NOMO-1 (cell line): ENCODE measurements at regions not wholly inside any gene's neighbourhood (a gene's known extent, or its start where the extent isn't known, plus 50 kb on each side); places are given as distances from the start of the nearest gene placed in this dataset.

Experiments
- DNase-seq, 2 experiments: peaks; one replicate each; lab custom pipeline; 2025; ENCODE audit not compliant: unreplicated experiment in 2 of 2; lab: John Stamatoyannopoulos, UW

DNA sequence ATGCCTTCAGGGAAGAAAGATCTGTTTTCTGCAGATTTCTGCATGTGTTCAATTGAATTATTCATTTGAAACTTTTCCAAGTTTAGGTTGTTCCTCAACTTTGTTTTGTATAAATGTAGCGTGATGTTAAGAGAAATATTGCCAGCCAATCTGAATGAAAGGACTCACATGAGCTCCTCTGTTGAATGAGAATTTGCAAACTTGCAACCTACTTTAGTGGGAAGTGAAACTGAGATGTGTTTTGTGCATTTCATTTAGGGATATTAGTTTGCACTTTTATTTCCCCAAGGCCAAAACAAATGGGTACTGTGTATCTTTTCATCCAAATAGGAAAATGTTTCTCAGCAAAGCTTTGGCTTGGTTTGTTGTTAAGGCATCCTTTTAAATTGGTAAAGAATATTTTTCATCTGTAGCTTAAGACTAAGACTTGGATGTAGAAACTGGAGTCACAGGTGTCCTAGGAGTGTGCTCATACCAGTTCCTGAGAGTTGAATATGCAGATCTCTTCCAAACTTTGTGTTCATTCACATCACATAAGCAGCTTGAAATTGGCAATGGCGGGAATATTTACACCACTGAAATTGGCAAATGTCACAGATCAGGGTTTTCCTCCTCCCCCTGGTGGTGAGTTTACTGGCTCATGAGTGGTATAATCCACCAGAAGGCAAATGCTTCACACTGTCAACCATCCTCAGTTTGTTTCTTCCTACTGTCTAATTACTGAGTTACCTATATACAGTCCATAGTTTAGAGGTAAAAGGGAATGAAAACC lies 193.6 kb upstream of the BANK1 start:
- peak; percentile 13 to 61 for DNase-seq

DNA sequence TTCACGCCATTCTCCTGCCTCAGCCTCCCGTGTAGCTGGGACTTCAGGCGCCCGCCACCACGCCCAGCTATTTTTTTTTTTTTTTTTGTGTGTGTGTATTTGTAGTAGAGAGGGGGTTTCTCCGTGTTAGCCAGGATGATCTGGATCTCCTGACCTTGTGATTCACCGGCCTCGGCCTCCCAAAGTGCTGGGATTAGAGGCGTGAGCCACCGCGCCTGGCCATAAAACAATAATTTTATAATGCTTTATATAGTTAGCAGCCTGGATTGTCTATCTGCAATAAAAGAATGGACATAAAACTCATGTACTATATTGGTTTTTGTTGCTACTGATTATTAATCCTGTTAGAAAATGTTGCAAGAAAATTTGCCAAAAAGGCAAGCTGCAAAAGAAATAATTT lies 195.9 kb upstream of the BANK1 start:
- DNase-seq: no peak

DNA sequence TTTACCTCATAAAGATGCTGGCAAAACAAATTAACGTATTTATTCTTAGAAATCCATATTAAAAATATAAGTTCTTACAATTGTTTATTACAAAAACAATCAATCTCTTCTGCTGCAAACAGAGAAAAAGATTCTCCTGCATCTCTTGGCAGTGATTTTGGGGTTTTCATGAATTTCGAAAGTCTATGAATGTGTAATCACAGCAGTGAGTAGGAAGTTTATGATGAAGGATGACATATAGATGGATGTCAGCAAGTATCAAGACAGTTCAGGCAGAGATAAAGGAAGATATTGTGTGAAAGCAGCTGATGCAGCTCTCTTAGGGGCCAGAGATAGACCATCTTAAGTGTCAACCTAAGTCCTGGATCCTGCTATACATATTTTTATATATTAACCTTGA lies 196.9 kb upstream of the BANK1 start:
- no peak for DNase-seq

DNA sequence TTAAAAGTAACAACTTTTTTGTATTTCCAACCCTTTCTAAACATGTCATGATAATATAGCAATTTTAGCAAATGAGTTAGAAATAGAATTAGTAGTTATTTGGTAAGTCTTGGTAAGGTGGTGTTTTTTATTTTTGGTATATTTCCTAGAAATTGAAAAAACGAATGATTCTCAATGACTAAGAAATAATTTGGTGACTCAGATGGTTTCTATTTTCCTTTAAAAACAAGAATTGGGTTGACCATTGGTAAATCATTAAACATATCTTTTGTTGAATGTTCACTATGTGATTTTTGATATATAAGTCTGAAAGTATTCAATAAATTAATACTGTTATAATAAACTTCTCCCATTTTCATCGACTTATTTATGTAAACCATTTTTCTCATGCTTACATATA lies 206.2 kb upstream of the BANK1 start:
- no peak for DNase-seq

DNA sequence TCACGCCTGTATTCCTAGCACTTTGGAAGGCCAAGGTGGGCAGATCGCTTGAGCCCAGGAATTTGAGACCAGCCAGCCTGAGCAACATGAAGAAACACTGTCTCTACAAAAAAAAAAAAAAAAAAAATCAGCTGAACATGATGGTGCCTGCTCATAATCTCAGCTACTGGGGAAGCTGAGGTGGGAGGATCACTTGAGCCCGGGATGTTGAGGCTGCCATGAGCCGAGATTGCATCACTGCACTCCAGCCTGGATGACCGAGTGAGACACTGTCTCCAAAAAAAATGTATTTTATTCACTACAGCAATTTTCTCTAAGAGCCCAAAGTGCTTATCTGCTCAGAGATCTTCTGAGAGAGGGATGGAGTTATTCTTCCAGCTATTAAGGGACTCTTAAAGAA lies 215.8 kb upstream of the PPP3CA start:
- no peak for DNase-seq

DNA sequence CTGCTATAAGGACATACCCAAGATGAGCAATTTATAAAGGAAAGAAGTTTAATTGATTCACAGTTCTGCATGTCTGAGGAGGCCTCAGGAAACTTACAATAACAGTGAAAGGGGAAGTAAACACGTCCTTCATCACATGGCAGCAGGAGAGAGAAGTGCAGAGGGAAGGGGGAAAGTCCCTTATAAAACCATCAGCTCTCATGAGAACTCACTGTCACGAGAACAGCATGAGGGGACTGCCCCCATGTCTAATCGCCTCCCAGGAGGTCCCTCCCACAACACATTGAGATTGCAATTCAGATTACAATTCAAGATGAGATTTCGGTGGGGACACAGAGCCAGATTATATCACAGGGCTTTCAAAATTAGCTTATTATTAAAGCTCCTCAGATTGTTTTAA lies 209.5 kb upstream of the PPP3CA start:
- no peak for DNase-seq

DNA sequence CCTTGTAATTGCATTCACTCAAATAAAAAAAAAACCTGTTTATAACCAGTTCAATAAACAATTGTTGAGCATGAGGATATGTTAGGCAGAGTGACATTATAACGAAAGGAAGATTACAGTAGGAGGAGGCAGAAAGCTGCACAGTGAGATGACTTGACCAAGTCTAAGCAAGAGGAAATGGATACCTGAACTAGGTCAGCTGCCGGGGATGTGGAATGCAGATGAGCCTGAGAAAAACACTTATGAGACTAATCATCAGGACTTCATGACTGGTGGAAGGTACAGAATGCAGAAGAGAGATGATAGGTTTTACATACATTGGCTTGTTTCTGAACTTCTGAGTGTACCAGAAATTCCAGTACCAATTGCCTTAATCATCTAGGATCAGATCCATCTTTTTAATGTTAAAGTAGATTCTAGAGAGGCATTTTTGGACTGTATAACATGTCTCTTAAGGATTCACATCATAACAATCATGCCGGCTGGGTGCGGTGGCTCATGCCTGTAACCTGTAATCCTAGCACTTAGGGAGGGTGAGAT lies 208.1 kb upstream of the PPP3CA start:
- DNase-seq: no peak

DNA sequence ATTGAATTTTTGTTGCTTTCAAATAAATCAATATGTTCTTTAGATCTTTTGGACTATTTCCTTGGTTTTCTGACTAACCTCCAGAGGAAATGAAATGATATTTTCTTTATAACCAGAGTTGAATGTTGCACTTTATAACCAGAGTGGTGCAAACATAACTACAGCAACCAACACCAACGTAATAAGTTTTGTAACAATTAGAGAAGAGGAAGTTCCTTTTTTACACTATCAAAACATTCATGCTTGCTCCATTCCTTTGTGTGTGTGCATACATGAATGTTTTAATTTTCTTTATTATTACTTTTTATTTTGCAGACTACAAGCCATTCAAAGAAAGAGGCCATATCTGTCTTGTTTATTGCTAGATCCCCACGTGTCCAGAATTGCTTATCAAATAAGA lies 193.0 kb upstream of the PPP3CA start:
- peak; percentile 41 to 67 for DNase-seq

DNA sequence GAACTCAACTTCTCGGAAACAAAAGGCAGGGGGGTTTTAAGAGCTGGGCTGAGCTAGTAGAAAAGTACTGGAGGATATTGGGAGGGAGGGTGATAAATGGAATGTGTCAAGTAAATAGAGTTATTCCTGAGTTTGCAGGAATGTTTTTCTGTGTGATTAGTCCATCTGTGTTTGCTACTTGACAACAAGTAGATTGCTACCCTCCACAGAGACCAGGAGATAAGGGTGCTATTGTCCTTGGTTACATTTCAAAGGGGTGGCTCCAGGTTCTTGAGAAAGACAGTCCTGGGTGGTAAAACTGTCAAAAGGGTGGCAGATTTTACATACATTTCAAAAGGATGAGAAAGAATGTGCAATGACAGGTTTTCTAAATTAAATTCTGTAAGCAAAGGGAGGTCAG lies 181.2 kb upstream of the PPP3CA start:
- DNase-seq: no peak

DNA sequence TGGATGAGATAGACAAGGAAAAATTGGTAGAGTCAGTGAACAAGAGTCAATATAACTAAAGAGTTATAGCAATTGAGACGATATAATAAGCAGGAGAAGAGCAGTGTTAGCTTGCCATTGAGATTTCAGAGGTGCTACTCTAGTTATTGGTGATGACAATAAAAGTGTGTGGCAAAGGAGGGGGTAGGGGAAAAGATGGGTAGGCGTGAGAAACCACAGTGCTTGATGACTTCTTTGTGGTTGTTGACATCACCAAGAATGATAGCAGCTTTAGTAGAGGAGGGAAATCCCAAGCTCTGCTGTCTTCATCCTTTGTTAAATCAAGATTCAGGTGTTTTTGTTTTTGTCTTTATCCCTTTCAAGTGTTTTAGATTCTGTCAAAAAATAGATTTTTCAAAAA lies 179.9 kb upstream of the PPP3CA start:
- DNase-seq: no peak

DNA sequence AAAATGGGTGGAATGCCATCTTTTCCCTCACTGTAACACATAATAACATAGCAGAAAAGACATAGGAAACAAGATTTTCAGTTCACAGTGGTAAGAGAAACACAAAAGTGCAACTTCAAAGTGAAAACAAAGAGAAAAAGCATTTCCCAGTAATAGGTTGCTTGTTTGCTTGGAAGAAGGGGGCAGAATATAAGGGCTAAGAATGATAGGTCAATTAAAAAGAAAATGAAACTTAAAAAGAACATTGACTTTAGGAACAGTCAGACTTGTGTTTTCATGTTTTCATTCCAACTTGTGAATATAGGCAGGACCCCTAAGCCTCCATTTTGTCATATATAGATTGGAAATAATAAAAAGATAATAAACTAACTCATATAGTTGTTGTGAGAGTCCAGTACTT lies 168.2 kb upstream of the PPP3CA start:
- no peak for DNase-seq

DNA sequence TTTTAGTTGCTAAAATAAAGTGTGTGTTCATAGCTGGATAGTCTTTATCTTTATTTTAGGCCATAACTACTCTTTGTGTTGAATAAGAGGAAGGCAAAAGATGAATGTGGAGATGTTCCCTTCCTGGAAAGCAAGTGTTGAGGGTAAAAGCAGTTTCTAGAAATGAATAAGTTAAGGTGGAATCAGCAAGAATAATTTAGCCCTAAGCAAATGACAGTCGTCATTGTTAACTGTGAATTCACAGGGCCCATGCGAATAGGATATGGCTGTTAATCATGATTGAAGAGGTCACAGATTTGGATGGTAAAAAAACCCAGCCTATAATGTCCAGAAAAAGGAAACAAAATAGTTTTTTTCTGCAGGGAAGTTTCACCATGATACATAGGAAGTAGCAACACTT lies 167.8 kb upstream of the PPP3CA start:
- no peak for DNase-seq

DNA sequence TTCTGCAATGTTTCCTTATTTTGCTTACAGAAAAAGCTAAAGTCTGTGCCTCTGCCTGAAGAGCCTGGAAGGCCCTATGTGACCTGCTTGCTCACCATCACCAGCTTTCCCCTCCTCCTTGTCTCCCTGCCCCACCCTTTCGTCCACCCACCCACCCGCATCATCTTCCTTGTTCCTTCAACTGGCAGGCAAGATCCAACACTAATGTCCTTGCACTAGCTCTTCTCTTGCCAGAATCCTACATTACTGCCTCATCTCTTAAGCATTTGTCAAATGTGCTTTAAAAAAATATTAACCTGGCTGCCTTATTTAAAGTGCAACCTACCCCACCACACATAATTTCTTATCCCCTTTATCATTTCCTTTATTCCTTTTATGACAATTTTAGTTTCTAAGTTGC lies 165.1 kb upstream of the PPP3CA start:
- DNase-seq: no peak

DNA sequence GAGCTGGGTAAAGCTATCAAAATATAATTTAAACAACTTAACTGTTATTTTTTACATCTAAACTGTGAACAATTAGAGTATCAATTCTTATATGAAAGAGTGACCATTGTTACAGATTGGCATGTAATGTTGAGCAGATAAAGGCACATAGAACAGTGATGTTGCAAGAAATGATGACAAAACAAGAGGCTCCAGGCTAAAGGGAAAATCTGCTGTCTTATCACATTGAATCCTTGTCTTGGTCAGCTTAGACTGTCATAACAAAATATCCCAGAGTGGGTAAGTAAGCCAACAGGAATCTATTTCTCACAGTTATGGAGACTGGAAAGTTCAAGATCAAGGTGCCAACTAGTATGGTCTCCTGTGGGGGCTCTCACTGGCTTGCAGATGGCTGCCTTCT lies 154.1 kb upstream of the PPP3CA start:
- no peak for DNase-seq

DNA sequence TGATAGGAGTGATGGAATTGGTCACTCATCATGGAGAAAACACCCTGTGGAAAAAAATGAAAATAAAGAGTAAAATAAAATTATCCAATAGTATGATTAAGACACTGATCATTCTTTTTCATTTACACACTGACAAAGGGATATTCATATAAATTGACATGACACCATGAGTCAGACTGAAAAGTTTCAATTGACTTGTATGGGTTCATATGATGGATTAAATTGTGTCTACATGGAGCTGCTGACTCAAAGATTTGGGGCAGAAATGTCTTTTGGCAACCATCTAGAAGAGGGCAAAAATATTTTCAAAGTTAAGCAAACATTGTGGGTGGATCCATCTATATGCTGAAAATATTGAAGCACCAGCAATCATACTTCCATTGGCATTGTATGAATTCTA lies 153.4 kb upstream of the PPP3CA start:
- no peak for DNase-seq

DNA sequence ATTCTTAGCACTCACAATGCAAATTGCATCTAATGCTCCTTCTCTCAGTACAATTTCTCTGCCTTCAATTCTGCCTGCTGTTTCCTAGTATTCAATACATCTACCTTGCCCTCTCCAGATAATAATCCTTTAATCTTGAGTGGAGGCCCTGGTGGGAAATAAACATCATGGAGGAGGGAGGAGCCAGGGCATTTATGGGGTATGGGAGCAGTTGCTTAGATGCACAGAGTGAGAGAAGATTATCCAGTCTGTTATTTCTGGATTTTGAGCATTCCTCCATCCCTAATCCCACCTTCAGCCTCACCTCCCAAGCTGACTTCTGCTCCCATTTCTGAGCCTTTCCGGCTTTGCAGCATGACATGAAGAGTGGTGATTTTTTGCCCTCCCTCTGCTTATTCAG lies 127.9 kb upstream of the PPP3CA start:
- no peak for DNase-seq

DNA sequence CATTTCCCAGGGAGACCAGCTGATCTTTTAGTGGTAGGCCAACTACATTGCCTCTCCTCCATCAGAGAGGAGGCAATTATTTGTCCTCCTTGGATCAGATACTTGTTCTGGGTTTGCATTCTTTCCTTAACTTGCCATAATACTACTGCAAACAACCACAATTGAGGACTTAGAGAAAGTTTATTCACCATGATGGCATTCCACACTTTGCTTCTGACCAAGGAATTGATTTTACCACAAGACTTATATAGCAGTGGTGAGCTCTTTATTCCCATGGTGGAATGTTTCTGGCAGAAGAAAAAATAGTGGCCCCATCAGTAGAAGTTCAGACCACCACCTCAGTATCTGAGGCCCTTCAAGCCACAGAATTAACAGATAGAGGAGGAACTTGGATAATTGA lies 123.9 kb upstream of the PPP3CA start:
- no peak for DNase-seq

DNA sequence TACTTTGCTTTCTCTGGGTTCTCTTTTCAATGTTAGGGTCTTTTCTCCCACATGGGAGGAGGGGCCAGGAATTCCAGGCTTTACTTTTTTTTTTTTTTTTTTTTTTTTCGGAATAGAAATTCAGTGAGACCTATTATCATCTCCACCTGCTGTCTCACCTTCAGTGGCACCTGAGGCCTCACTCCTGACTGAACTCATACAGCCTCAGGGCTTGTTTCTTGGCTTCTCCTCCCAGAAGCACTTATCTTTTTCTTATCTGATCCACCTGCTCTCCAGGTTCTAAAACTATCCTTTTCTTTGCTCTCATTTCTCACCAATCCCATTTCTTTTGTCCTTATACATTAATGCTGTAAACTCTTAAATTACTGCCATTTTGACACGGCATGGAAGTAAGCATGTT lies 117.3 kb upstream of the PPP3CA start:
- no peak for DNase-seq

DNA sequence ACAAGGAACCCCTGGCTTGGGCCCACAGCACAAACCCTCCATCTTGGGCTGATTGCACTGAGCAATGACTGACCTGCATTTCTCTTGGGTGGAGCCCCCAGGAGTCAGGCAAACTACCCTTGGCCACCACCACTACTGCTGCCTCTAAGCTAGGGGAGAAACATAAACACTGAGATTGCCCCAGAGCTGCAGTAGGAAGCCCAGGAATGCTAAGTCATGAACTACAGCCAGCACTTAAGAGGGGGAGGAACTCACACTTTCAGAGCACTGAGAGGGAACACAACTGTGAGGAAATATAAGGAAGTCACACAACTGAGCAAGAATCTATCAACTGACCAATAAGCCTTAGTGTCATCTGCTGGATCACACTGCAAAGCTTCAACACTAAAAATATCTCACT lies 111.6 kb upstream of the PPP3CA start:
- DNase-seq: peak; percentile 1 to 34

DNA sequence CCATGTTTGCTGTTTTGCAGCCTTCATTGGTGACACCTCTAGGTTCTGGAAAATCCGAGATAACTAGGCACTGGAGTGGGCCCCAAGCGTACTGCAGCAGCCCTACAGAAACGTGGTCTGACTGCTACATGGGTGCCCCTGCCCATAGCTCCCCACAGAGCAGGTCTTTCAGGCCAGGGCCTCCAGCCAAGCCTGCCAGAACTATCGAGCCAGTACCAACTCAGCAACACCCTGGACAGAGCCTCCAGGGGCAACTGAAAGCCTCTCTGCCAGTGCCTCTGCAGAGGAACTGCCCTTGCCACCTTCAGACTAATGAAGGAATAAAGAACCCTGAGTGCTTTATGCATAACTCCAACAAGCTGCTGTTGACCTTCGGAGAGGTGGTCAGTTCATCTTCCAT lies 111.1 kb upstream of the PPP3CA start:
- no peak for DNase-seq

DNA sequence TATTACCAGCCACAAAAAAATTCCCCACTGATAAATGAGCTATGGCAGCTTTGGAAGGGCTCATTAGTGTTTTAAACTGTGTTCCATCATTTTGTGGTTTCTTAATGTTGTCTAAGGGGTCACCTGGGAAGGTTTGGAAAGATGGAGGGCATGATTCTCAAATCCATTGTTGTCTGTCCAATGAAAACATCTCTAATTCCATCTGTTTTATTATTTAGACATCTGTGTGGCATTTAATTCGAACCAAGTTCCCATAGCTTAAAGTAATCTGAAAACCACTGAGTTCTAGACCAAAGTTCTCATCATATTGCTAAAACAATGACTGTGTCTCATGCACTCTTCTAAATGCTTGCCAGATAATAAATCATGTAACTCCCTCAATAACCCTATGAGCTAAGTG lies 103.8 kb upstream of the PPP3CA start:
- DNase-seq: no peak

DNA sequence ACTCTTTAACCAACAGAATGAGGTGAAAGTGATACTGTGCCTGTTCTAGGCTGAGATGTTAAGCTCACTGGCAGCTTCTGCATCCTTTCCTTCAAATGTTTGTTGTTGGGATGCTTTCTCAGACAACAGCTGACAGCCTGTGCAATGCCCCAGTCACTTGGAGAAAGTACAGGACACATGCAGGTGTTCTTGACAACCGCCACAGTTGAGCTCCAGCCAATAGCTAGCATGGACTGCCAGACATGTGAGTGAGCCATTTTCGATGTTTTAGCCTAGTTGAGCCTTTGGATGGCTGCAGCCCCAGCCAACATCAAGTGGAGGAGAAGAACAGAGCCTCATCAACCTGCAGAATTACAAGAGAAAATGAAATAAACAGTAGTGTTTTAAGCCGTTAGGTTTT lies 94.1 kb upstream of the PPP3CA start:
- DNase-seq: no peak

DNA sequence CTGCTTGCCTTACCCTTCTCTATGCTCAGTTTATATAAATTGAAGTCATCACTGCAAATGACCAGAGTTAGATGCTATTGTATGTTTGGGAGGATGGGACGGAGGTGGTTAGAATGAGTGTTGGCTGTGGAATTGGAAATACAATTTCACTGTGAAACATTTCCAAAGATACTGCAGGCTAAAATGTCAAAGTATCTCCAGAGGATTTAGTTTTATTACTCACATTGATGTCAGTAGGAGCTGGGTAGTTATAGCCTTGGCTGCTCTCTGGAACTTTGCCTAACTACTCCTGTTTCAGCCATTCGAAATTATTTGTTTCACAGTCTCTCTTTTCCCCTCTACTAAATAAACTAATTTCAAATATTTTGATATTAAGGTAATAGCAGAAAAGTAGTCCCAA lies 92.6 kb upstream of the PPP3CA start:
- no peak for DNase-seq
